Endothelial cell of umbilical vein (primary cell): ENCODE measurements at regions not wholly inside any gene's neighbourhood (a gene's known extent, or its start where the extent isn't known, plus 50 kb on each side); places are given as distances from the start of the nearest gene placed in this dataset.

Experiments
- BruUV-seq: library from RNA; stranded (reverse); fragments of 400-500 nt; replicated peaks from 2 replicates; lab custom pipeline; 2021; lab: Mats Ljungman, UMichigan
- CTCF ChIA-PET: fragments of 300-600, 350-600 bp; sonication (Branson Sonifier 250); formaldehyde crosslinking; loops from one replicate; lab custom pipeline; 2021; ENCODE audit warnings: antibody characterized with exemption, inconsistent platforms; lab: Charles Lee
- POLR2A ChIA-PET: fragments of 300-600, 350-600 bp; sonication (Branson Sonifier 250); formaldehyde crosslinking; loops from one replicate; lab custom pipeline; 2021; ENCODE audit warnings: antibody characterized with exemption, inconsistent platforms; lab: Charles Lee
- DNase-seq: peaks from one replicate; pipeline ENCODE4 v3.0.0-alpha.2; 2011; ENCODE audit warnings: low read depth, low spot score
- FAIRE-seq: peaks from 2 replicates; lab custom pipeline; 2011; peaks lifted over from hg19 to GRCh38; lab: Jason Lieb, UNC
- H2AFZ ChIP-seq: 2 replicates; pipeline ENCODE4 v1.6.0; 2012; ENCODE audit warnings: low read depth, low read length, control low read depth, inconsistent platforms
- H3K27ac ChIP-seq: 2 replicates; pipeline ENCODE4 v1.5.1; 2011; ENCODE audit warnings: low read depth, mild to moderate bottlenecking, control low read depth, low read length, moderate library complexity; ENCODE audit not compliant: insufficient read depth
- H3K27me3 ChIP-seq, 2 experiments: 2 replicates each; pipeline versions ENCODE4 v1.6.0 to v1.6.1; 2011; ENCODE audit warnings: low read length in 2 of 2, mixed read lengths in 1 of 2; ENCODE audit not compliant: control insufficient read depth in 2 of 2, insufficient read depth in 2 of 2
- H3K36me3 ChIP-seq, 2 experiments: 2 replicates in 1 of 2; 3 replicates in 1 of 2; pipeline ENCODE4 v1.5.1; 2011; ENCODE audit warnings: low read length in 2 of 2, mild to moderate bottlenecking in 1 of 2, moderate library complexity in 1 of 2; ENCODE audit not compliant: control insufficient read depth in 2 of 2, insufficient read depth in 2 of 2; ENCODE audit errors: extremely low read depth in 1 of 2
- H3K4me1 ChIP-seq: 3 replicates; pipeline ENCODE4 v1.5.1; 2011; ENCODE audit warnings: mild to moderate bottlenecking, low read length; ENCODE audit not compliant: control insufficient read depth, insufficient read depth; ENCODE audit errors: extremely low read depth
- H3K4me2 ChIP-seq: 2 replicates; pipeline ENCODE4 v1.6.1; 2011; ENCODE audit warnings: low read length, control low read depth, mixed read lengths; ENCODE audit not compliant: insufficient read depth
- H3K4me3 ChIP-seq, 3 experiments: fragments of 200-600 bp in 1 of 3; sonication (generic), shearing (Covaris generic) in 1 of 3; replicated peaks in 1 of 3; 2 replicates each; pipeline ENCODE4 v1.5.1; 2011 to 2016; ENCODE audit warnings: control low read depth in 3 of 3, low read length in 3 of 3, mild to moderate bottlenecking in 2 of 3, inconsistent platforms in 1 of 3, low read depth in 1 of 3, moderate library complexity in 1 of 3; ENCODE audit not compliant: insufficient read depth in 1 of 3
- H3K79me2 ChIP-seq: 2 replicates; pipeline ENCODE4 v1.6.0; 2012; ENCODE audit warnings: low read length, inconsistent platforms; ENCODE audit not compliant: control insufficient read depth, insufficient read depth
- H3K9ac ChIP-seq: replicated peaks from 2 replicates; pipeline ENCODE3; 2011; ENCODE audit warnings: low read length, control low read depth; ENCODE audit not compliant: insufficient read depth; ENCODE audit errors: extremely low read depth
- H3K9me1 ChIP-seq: replicated peaks from 3 replicates; pipeline ENCODE4 v1.6.0; 2011; ENCODE audit warnings: mild to moderate bottlenecking, low read length; ENCODE audit not compliant: control insufficient read depth, insufficient read depth; ENCODE audit errors: extremely low read depth
- H3K9me3 ChIP-seq: replicated peaks from 2 replicates; pipeline ENCODE4 v1.5.1; 2012; ENCODE audit warnings: low read length, inconsistent platforms; ENCODE audit not compliant: control insufficient read depth, insufficient read depth
- H4K20me1 ChIP-seq: replicated peaks from 2 replicates; pipeline ENCODE3; 2011; ENCODE audit warnings: mild to moderate bottlenecking, low read length; ENCODE audit not compliant: control insufficient read depth, insufficient read depth; ENCODE audit errors: extremely low read depth
- EZH2 ChIP-seq: IDR thresholded peaks from 2 replicates; pipeline ENCODE4 v1.6.1; 2012; ENCODE audit warnings: borderline replicate concordance, low read depth, mild to moderate bottlenecking, moderate library complexity, low read length, inconsistent platforms; ENCODE audit not compliant: severe bottlenecking
- FOS ChIP-seq: IDR thresholded peaks from 2 replicates; pipeline ENCODE4 v1.6.1; 2011; ENCODE audit warnings: mild to moderate bottlenecking, low read length, moderate library complexity, borderline replicate concordance; ENCODE audit not compliant: insufficient read depth
- GATA2 ChIP-seq: IDR thresholded peaks from 2 replicates; pipeline ENCODE4 v1.7.0; 2011; ENCODE audit warnings: low read depth, mild to moderate bottlenecking, moderate library complexity, mixed read lengths, low read length; ENCODE audit not compliant: insufficient read length, insufficient read depth
- JUN ChIP-seq: IDR thresholded peaks from 2 replicates; pipeline ENCODE4 v1.6.1; 2011; ENCODE audit warnings: borderline replicate concordance, low read depth; ENCODE audit not compliant: insufficient read length, insufficient read depth
- MAX ChIP-seq: IDR thresholded peaks from 2 replicates; pipeline ENCODE4 v1.6.1; 2011; ENCODE audit not compliant: insufficient read depth, insufficient read length
- MYC ChIP-seq: IDR thresholded peaks from one replicate; pipeline ENCODE4 v1.6.1; 2011; ENCODE audit warnings: mild to moderate bottlenecking, low read depth, low read length
- POLR2A ChIP-seq: IDR thresholded peaks from 2 replicates; pipeline ENCODE4 v1.6.1; 2012; ENCODE audit warnings: low read depth, mild to moderate bottlenecking, control low read depth, low read length
- POLR2AphosphoS5 ChIP-seq: IDR thresholded peaks from 2 replicates; pipeline ENCODE4 v1.6.1; 2012; ENCODE audit warnings: low read depth, mild to moderate bottlenecking, control low read depth, low read length, moderate library complexity; ENCODE audit not compliant: insufficient read depth
- dilution Hi-C: fragments of 300-500 bp; cut with MboI; formaldehyde crosslinking; loops from one replicate; pipeline ENCODE4 v1.15.0; 2019; ENCODE audit warnings: low sequenced_read_pairs; ENCODE audit not compliant: extremely low pct_ligation_motif_present
- intact Hi-C: fragments of 100-400 bp; cut with micrococcal nuclease; formaldehyde crosslinking; loops from one replicate; pipeline ENCODE4 v1.10.0; 2022
- TF ChIP-seq, protein P1 (sequence below), 2 donors: IDR thresholded peaks; 1 replicate in 1 of 2; 2 replicates in 1 of 2; pipeline ENCODE4 v1.5.1; 2011; ENCODE audit warnings: low read length in 2 of 2, mild to moderate bottlenecking in 2 of 2, moderate library complexity in 2 of 2, control low read depth in 1 of 2, inconsistent platforms in 1 of 2, low read depth in 1 of 2; ENCODE audit not compliant: insufficient read depth in 1 of 2; ENCODE audit errors: extremely low read depth in 1 of 2

DNA sequence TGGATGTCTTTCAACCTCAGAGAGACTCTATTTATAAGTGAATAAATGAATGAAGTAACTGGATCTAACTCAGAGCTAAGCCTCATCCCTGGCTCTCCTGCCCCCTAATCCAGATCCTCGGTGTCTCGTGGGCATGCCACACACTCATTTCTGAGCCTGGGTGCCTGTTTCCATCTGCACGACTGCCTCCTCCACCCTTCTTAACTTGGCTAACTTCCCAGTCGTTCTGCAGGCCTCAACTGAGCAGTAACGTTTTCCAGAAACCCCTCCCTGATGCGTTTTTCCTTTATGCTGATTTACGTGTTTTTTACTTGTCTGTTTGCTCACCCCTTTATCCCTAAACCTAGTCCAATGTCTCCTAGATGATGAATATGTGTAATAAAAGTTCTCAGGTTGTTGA is 186.9 kb upstream of the HS3ST1 start:
- no peaks in the 10 kb centered on the region for H3K27me3 ChIP-seq
- peaks cover 14% of the 10 kb centered on the region for H3K4me1 ChIP-seq
- H3K79me2 ChIP-seq = no peaks in the 10 kb centered on the region
- intact Hi-C loops (no loop called here), dilution Hi-C loops (no loop called here)
- BruUV-seq = no TSS peak
- DNase-seq = no peak
- TF ChIP-seq JUN (no peak), EZH2 (no peak), GATA2 (no peak), MAX (no peak), FOS (no peak), POLR2AphosphoS5 (no peak), POLR2A (no peak), MYC (no peak)
- TF ChIP-seq, protein P1, sequence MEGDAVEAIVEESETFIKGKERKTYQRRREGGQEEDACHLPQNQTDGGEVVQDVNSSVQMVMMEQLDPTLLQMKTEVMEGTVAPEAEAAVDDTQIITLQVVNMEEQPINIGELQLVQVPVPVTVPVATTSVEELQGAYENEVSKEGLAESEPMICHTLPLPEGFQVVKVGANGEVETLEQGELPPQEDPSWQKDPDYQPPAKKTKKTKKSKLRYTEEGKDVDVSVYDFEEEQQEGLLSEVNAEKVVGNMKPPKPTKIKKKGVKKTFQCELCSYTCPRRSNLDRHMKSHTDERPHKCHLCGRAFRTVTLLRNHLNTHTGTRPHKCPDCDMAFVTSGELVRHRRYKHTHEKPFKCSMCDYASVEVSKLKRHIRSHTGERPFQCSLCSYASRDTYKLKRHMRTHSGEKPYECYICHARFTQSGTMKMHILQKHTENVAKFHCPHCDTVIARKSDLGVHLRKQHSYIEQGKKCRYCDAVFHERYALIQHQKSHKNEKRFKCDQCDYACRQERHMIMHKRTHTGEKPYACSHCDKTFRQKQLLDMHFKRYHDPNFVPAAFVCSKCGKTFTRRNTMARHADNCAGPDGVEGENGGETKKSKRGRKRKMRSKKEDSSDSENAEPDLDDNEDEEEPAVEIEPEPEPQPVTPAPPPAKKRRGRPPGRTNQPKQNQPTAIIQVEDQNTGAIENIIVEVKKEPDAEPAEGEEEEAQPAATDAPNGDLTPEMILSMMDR (IDR thresholded peaks at IDR 0.05; ENCODE audit: extremely low read depth in 1 of 2, insufficient read depth in 1 of 2, low read depth in 1 of 2, low read length in 2 of 2) = no peak
- H2AFZ ChIP-seq = no peak overlapping the region
- no peaks in the 10 kb centered on the region for H3K9me3 ChIP-seq
- no peaks in the 10 kb centered on the region for H3K36me3 ChIP-seq
- ChIA-PET POLR2A (no interaction called here), CTCF (interaction anchor here (0.6 kb wide), 1 partner anchor 362 kb away, joined by 3 read pairs; no protein-coding TSS in a partner anchor)
- H3K4me2 ChIP-seq = no peak overlapping the region
- no peak overlapping the region for H3K4me3 ChIP-seq
- no peak for FAIRE-seq
- H3K9me1 ChIP-seq = no peaks in the 10 kb centered on the region
- H3K27ac ChIP-seq = no peak overlapping the region
- H3K9ac ChIP-seq = no peak overlapping the region
- no peaks in the 10 kb centered on the region for H4K20me1 ChIP-seq
